Left renal cortex interstitium (tissue), 4 donors: ENCODE measurements at regions not wholly inside any gene's neighbourhood (a gene's known extent, or its start where the extent isn't known, plus 50 kb on each side); places are given as distances from the start of the nearest gene placed in this dataset.
"Not testable (repeated sequence)": the region's sequence is repeated elsewhere in the genome, so short reads cannot be mapped to it uniquely, and the experiment has no call there.

Source experiments
- DNase-seq, 4 donors: peaks; one replicate each; pipeline ENCODE4 v3.0.0-alpha.2; 2013; ENCODE audit warnings: low read depth in 4 of 4, low spot score in 2 of 4, missing footprints in 1 of 4

DNA sequence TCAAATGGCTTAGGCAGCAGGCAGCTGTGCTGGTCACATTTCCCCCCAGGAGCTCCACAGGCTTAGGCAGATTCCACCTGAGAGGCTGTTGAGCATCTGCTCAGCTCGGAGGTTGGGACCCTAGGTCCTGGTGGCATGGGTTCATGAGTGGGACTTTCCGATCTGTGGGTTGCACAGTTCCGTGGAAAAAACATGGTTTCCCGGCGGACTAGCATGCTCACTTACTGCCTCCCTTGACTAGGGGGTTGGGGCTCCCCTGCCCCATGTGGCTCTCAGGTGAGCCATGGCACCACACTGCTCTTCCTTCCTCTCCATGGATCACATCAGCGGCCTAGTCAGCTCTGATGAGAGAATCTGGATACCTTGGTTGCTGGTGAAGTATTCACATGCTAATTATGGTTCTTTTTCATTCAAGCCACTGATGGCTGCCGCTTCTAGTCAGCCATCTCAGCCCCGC, 685.1 kb downstream of the METTL15 start:
- no peak for DNase-seq

GRCh38 chr11:28792856-28793255, 684.7 kb downstream of the METTL15 start:
- DNase-seq, result no peak

- DNase-seq, result not testable (repeated sequence)
These were observed 679.7 kb downstream of the METTL15 start for GRCh38 chr11:28787897-28788296.

DNA sequence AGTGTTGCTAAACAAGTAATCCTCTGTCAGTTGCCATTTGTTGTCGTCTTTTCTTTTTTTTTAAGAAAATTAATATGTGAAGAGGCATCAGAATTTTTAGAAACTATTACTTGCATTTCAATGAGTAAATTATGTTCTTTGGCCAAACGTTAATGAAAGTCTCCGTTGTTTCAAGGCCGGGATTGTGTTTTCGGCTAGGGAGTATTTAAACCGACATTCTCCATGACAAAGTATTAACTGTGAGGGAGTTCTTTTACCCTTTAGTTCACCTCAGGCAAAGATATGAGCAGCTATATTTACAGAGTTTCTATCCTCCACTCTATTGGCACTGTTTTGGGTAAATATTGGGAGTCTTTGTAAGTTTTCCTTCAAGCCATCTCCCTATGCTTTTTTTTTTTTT, 668.9 kb downstream of the METTL15 start:
- no peak for DNase-seq

DNA sequence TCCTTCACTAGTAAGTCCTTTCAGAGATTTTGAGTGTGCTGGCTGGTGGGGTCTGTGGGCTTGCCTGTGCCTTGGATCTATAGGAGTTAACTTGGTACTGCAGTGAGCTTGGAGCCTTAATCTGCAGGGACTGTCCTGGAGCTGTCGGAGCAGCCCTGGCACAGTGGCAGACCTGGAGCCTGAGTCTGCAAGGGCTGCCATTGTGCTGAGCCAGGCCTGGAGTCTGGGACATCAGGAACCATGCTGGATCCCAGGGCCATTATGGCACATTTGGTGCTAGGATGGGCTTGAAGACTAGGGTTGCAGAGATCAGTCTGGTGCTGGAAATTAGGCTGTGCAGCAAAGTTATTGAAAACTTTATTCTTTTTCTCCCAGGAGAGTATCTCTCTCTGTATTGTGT, 665.4 kb downstream of the METTL15 start:
- no peak for DNase-seq

GRCh38 chr11:28770806-28771205, 662.6 kb downstream of the METTL15 start:
- DNase-seq, result no peak

- no peak for DNase-seq
These were observed 659.4 kb downstream of the METTL15 start for GRCh38 chr11:28767574-28767973.

GRCh38 chr11:28763876-28764275, 655.7 kb downstream of the METTL15 start:
- DNase-seq, result no peak

DNA sequence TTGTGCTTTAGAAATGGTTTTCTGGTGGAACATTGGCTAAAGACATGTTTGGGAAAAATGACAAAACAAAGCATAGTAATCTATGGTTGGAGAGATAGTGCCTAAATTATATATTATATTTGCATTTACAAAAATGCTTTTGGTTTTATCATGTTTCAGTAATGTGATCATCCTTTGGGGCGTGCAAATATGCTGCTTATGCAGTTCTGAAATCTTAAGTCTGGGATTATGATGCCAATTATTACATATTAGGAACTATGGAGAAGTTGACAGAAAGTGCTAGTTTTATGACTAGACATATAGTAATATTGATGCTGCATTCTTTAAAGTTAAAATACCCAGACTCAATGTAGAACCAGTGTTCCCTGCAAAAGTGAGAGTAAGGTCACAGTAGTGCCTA, 655.0 kb downstream of the METTL15 start:
- no peak for DNase-seq

DNA sequence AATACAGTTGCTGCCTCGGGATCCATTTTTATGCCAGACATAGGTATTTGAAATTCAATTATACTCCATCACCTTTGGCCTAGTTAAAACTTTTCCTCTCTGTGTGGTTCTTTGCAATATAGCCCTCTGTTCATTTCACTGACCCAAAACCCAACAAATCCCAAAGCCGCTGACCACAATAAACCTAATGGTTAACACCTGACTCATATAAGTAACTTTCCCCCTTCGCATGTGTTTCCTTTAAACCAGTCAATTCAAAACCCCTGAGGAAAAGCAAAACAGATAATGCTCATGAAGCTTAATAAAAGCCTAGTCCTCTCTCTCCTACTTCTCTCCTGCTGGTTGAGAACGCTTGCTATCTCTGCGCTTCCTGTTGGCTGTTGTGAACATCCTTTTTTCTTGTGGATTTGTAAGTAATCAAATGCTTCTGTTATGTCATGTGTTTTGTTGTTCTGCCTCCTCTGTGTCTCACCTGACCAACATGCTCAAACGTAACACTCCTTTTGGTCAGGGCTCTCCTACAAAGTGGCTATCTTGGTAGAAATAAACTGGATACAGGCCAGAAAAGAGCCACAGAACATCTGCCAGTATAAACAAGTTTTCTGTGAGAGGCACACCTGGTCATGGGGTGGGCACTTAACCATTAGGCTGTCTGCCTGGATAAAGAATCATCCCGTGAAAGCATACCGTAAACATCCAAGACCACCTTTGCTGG, 652.6 kb downstream of the METTL15 start:
- no peak for DNase-seq

- no peak for DNase-seq
These were observed 651.1 kb downstream of the METTL15 start for GRCh38 chr11:28759311-28759710.

- no peak for DNase-seq
These were observed 649.7 kb downstream of the METTL15 start for GRCh38 chr11:28757725-28758515.

DNA sequence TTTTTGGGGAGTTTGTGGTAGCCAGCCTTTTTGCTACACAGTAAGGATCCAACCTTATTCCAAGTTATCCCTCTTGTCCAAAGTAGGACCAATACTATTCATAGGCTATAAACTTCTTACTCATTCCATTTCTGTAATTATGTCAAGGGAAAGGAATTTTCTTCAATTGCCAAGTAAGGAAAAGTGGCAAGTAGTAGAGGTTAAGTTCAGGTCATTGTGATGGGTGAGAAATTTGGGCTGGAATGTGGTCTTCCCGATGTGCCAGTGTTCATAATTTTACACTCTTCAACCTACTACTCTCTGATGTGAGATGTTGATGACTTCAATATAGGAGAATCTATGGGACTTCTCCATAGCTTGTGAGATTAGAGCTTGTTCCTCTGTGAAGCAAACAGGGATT, 648.8 kb downstream of the METTL15 start:
- DNase-seq, result no peak

DNA sequence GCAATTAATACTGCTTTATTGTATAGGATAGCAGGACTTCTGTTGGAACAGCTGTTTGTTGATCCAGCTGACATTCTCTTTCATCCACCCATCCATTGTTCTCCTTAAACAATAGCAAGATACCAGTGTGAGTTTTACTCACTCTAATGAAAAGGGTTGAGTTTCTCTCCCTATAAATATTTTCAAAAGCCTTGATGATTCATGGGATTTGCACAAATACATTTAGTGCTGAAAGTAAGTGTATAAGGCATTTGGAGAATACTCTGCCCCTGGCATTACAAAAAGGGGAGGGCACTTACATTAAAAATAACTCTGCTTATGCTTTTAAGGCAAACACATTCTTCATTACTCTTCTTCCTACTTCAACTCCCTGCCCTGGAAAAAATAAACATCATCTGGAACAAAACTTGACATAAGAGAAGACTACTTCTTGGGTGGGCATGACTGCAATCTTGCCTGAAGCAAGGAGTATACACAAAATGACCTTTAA, 634.9 kb downstream of the METTL15 start:
- DNase-seq, result no peak

DNA sequence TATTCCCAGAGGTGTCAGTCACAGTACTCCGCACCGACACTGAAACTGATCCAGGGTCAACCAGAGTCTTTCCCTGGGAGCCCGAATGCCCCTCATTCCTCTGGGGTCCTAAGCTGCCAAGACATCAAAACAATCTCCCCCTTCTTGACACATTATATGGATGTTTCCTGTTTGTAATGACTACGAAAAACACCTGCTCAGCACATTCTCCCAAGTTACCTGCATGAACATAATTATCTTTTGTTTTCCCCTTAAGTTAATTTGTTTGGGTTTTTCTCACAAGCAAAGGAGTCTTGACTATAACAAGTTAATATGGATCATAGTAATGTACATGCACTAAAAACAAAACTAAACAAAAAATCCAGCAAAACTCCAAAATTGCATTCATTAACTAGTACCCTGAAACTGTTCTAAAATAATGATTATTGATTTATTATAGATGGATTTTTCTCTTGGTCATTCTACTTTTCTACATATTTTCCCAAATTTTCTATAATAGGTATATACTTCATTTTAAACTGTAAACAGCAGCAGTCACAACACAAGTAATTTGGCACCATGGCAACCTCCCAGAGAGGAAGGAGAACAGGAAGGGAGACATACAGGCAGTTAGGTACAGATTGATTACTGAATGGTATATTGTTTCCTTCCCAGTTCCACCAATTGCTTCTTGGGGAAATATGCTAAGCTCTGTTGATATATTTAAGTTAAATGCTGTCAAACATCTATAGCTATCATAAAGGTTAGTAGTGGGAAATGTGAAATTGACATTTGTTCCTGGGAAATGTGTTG, 631.5 kb downstream of the METTL15 start:
- DNase-seq, result no peak

- no peak for DNase-seq
These were observed 630.4 kb downstream of the METTL15 start for GRCh38 chr11:28738549-28738948.

DNA sequence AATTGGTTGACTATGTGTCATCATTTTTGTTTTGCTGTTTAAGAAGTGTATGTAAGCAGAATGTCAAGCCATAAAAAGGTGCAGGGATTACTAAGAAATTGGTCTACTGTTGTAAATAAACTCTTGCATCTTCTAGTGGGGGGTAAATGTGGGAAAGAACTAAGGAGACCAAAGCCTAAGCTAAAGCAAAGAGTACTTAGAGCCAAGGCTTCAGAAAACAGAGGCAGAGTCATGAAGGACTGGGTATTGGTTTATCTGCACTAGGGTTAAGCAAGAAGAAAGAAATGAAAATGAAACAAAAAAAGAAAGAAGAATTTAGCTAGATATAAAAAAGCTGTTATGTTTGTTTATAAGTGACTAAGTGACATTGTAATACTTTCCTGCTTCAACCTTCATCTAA, 628.1 kb downstream of the METTL15 start:
- no peak for DNase-seq

DNA sequence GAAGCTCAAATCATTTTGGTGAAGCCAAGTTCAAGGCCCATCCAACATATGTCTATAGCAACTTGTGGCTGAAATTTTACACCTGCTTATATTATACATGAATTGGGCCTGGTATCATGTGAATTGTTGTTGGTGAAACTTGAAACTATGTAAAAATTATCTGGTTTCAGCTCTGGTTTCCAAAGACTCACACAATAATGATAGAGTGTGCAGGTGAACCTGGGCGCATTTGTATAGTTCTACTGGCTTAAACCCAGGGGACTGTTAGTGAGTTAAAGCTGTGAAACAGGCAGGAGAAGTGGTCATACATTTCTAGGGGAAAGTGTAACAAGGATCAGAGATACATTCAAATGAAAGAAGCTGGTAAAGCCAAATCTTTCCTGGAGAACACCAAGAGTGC, 627.3 kb downstream of the METTL15 start:
- DNase-seq, result no peak

DNA sequence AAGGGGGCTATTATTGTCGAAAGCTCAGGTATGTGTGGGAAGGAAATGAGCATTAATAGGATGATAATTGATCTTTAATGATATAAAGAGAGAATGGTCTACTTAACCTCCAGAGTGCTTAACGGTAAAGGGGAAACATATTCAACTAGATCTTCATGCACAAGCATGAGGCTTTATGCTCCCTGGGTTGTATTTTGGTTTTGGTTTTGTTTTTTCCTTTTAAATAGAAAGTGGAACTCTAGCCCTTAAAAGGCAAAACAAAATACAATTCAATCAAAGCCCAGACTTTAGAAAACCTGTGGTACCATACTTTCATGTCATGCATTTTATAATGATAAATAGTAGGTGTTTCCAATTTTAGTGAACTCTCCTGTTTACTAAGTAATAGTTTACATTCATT, 622.7 kb downstream of the METTL15 start:
- no peak for DNase-seq

- DNase-seq, result no peak
These were observed 622.1 kb downstream of the METTL15 start for GRCh38 chr11:28730336-28730735.

DNA sequence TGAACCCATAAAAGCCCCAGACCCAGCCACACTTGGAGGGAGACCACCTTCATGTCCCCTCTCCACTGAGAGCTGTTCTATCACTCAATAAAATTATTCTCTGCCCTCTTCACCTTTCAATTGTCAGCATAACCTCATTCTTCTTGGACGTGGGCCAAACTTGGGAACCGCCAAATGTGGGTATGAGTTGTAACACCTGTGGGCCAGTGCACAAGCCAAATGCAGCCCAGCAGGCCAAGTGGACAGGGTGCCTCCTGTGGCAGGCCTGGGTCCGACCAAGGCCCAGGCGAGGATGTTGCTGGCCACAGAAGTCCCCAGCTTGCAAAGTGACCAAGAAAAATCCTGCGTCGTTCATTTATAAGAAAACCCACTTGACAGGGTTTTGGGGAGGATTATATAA, 621.2 kb downstream of the METTL15 start:
- no peak for DNase-seq
